Transverse colon (tissue), 4 donors: ENCODE measurements at regions not wholly inside any gene's neighbourhood (a gene's known extent, or its start where the extent isn't known, plus 50 kb on each side); places are given as distances from the start of the nearest gene placed in this dataset.

Experiments
- DNase-seq: peaks from one replicate; pipeline ENCODE4 v3.0.0-alpha.2; 2019
- H3K27ac ChIP-seq, 4 donors: fragments of 200-600 bp; sonication (generic); 2 replicates each; pipeline ENCODE4 v1.5.1; 2016 to 2018; ENCODE audit warnings: inconsistent platforms in 4 of 4
- H3K27me3 ChIP-seq: fragments of 200-600 bp; sonication (generic); 2 replicates; pipeline ENCODE4 v1.5.1; 2017; ENCODE audit warnings: inconsistent platforms
- H3K36me3 ChIP-seq, 4 donors: fragments of 200-600 bp; sonication (generic); 2 replicates each; pipeline ENCODE4 v1.5.1; 2017 to 2019; ENCODE audit warnings: inconsistent platforms in 4 of 4
- H3K4me1 ChIP-seq, 4 donors: fragments of 200-600 bp; sonication (generic); 2 replicates each; pipeline ENCODE4 v1.5.1; 2017 to 2020; ENCODE audit warnings: inconsistent platforms in 4 of 4
- H3K4me3 ChIP-seq, 4 donors: fragments of 200-600 bp; sonication (generic); 1 replicate in 1 of 4; 2 replicates in 3 of 4; pipeline versions ENCODE4 v1.5.1 to v1.6.1; 2017 to 2019; ENCODE audit warnings: inconsistent platforms in 4 of 4
- H3K9me3 ChIP-seq, 2 donors: fragments of 200-600 bp; sonication (generic); 2 replicates each; pipeline ENCODE4 v1.5.1; 2017 to 2019; ENCODE audit warnings: inconsistent platforms in 2 of 2
- CTCF ChIP-seq, 5 experiments: fragments of 200-600 bp in 3 of 5; fragments of 450-650 bp in 2 of 5; sonication (generic) in 3 of 5; IDR thresholded peaks; 1 replicate in 2 of 5; 2 replicates in 3 of 5; pipeline ENCODE4 v1.5.1; 2016 to 2017; ENCODE audit warnings: antibody characterized with exemption in 5 of 5, inconsistent platforms in 3 of 5, mild to moderate bottlenecking in 2 of 5, moderate library complexity in 1 of 5
- EP300 ChIP-seq: sonication (generic); formaldehyde crosslinking; IDR thresholded peaks from one replicate; pipeline ENCODE4 v1.6.1; 2017; ENCODE audit warnings: antibody characterized with exemption, low read depth
- POLR2A ChIP-seq: fragments of 450-650 bp; IDR thresholded peaks from one replicate; pipeline ENCODE4 v1.6.1; 2016; ENCODE audit warnings: antibody characterized with exemption, mild to moderate bottlenecking, moderate library complexity
- POLR2AphosphoS5 ChIP-seq, 3 donors: sonication (generic); formaldehyde crosslinking; IDR thresholded peaks; one replicate each; pipeline ENCODE4 v1.6.1; 2016; ENCODE audit warnings: antibody characterized with exemption in 3 of 3
- WGBS, 2 donors: methylation state at CpG; one replicate each; pipeline ENCODE4 v1.1.5; 2018; ENCODE audit warnings: low coverage in 1 of 2; 5-methylcytosine and 5-hydroxymethylcytosine counted together
- in situ Hi-C, 4 donors: fragments of 200-750 bp; cut with MboI; loops; one replicate each; pipeline versions ENCODE4 v1.15.0 to v1.15.1; 2017; ENCODE audit warnings: low sequenced_read_pairs in 3 of 4, low pct_ligation_motif_present in 1 of 4, low pct_unique_long_range_greater_than_20kb in 1 of 4
- intact Hi-C: fragments of 100-400 bp; cut with DNase I; formaldehyde crosslinking; loops from one replicate; pipeline ENCODE4 v1.15.1; 2023; ENCODE audit warnings: low total_unique reads

- no peaks in the 10 kb centered on the region for H3K36me3 ChIP-seq
- no peak overlapping the region for H3K4me3 ChIP-seq
- intact Hi-C loops = no loop called here
- no peaks in the 10 kb centered on the region for H3K27me3 ChIP-seq
- WGBS, 2 donors = 7 to 24% methylated on average over 1 of the region's 1 CpG
- DNase-seq = no peak
- TF ChIP-seq EP300 (no peak), POLR2AphosphoS5 (IDR thresholded peaks at IDR 0.05) (no peak), POLR2A (no peak), CTCF (IDR thresholded peaks at IDR 0.05) (no peak)
- in situ Hi-C loops = no loop called here
- no peaks in the 10 kb centered on the region for H3K9me3 ChIP-seq
- H3K4me1 ChIP-seq = no peaks in the 10 kb centered on the region
- no peak overlapping the region for H3K27ac ChIP-seq
Measured at GRCh38 chr9:28810388-28811075, 1237.3 kb upstream of the C9orf72 start.

- Histone ChIP-seq H3K36me3 (no peaks in the 10 kb centered on the region), H3K4me3 (no peak overlapping the region), H3K27me3 (no peaks in the 10 kb centered on the region), H3K27ac (no peak overlapping the region), H3K9me3 (no peaks in the 10 kb centered on the region), H3K4me1 (no peaks in the 10 kb centered on the region)
- intact Hi-C loops = no loop called here
- no peak for TF ChIP-seq EP300
- no peak for TF ChIP-seq POLR2AphosphoS5 (IDR thresholded peaks at IDR 0.05)
- TF ChIP-seq CTCF (IDR thresholded peaks at IDR 0.05) = no peak
- TF ChIP-seq POLR2A = no peak
- in situ Hi-C loops = no loop called here
- WGBS, 2 donors = 14 to 63% methylated on average over 1 to 2 of the region's 2 CpGs
- no peak for DNase-seq
Measured at GRCh38 chr9:28820741-28821140, 1247.5 kb upstream of the C9orf72 start.

- Histone ChIP-seq H3K27me3 (no peaks in the 10 kb centered on the region), H3K36me3 (no peaks in the 10 kb centered on the region), H3K27ac (no peak overlapping the region), H3K9me3 (no peaks in the 10 kb centered on the region), H3K4me1 (no peaks in the 10 kb centered on the region), H3K4me3 (no peak overlapping the region)
- TF ChIP-seq CTCF (IDR thresholded peaks at IDR 0.05) (no peak), POLR2A (no peak), EP300 (no peak)
- in situ Hi-C loops (no loop called here), intact Hi-C loops (no loop called here)
- DNase-seq = no peak
- WGBS, 2 donors = 63 to 65% methylated on average over 2 of the region's 2 CpGs
Measured at GRCh38 chr9:28821240-28821639, 1248.0 kb upstream of the C9orf72 start.

GRCh38 chr9:28824432-28824963 lies 1251.2 kb upstream of the C9orf72 start:
- no peaks in the 10 kb centered on the region for H3K27me3 ChIP-seq
- no peaks in the 10 kb centered on the region for H3K9me3 ChIP-seq
- H3K4me1 ChIP-seq = no peaks in the 10 kb centered on the region
- 64 to 68% methylated on average over 1 of the region's 1 CpG for WGBS, 2 donors
- in situ Hi-C loops = no loop called here
- no peak overlapping the region for H3K27ac ChIP-seq
- no peak overlapping the region for H3K4me3 ChIP-seq
- TF ChIP-seq POLR2AphosphoS5 (IDR thresholded peaks at IDR 0.05) (no peak), POLR2A (no peak), EP300 (no peak), CTCF (IDR thresholded peaks at IDR 0.05) (no peak)
- DNase-seq = no peak
- H3K36me3 ChIP-seq = no peaks in the 10 kb centered on the region
- intact Hi-C loops = no loop called here
